CD4-positive, alpha-beta T cell treated with Interleukin-4 for 4 hours (primary cell): ENCODE measurements at regions not wholly inside any gene's neighbourhood (a gene's known extent, or its start where the extent isn't known, plus 50 kb on each side); places are given as distances from the start of the nearest gene placed in this dataset.

Source experiments
- DNase-seq: peaks from one replicate; pipeline ENCODE4 v3.0.0-alpha.2; 2020

GRCh38 chr19:28497137-28497536 is 715.8 kb downstream of the UQCRFS1 start:
- no peak for DNase-seq

GRCh38 chr19:28495046-28495445 is 717.9 kb downstream of the UQCRFS1 start:
- no peak for DNase-seq

GRCh38 chr19:28494461-28494860 is 718.5 kb downstream of the UQCRFS1 start:
- no peak for DNase-seq

- no peak for DNase-seq
These were observed 719.1 kb downstream of the UQCRFS1 start for GRCh38 chr19:28493884-28494283.

- DNase-seq = no peak
These were observed 720.3 kb downstream of the UQCRFS1 start for GRCh38 chr19:28492621-28493020.

- DNase-seq = no peak
These were observed 720.8 kb downstream of the UQCRFS1 start for GRCh38 chr19:28492201-28492600.

GRCh38 chr19:28489776-28490175 is 723.2 kb downstream of the UQCRFS1 start:
- DNase-seq = no peak

GRCh38 chr19:28489126-28489660 is 723.8 kb downstream of the UQCRFS1 start:
- no peak for DNase-seq

DNA sequence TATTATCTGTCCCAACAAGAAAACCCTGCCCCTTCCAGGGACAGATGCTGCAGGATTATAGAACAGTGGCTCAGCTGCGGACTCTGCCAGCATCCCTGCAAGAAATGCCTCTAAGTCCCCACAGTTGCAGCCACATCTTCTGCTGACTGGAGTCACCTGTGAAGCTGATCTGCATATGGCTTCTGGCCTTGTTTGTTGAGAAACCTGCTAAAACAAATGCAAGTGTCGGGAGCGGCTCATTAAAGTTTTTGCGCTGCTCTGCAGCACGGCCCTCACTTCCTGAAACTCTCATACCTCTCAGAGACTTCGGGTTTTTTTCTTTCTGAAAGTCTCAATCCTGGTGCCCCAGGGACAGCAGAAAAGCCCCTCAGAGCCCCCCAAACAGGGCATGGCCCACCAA is 725.0 kb downstream of the UQCRFS1 start:
- no peak for DNase-seq

- DNase-seq = no peak
These were observed 726.0 kb downstream of the UQCRFS1 start for GRCh38 chr19:28486926-28487325.

GRCh38 chr19:28486473-28486872 is 726.5 kb downstream of the UQCRFS1 start:
- no peak for DNase-seq

- DNase-seq = no peak
These were observed 727.7 kb downstream of the UQCRFS1 start for GRCh38 chr19:28485292-28485691.

GRCh38 chr19:28483197-28483596 is 729.8 kb downstream of the UQCRFS1 start:
- DNase-seq = no peak

DNA sequence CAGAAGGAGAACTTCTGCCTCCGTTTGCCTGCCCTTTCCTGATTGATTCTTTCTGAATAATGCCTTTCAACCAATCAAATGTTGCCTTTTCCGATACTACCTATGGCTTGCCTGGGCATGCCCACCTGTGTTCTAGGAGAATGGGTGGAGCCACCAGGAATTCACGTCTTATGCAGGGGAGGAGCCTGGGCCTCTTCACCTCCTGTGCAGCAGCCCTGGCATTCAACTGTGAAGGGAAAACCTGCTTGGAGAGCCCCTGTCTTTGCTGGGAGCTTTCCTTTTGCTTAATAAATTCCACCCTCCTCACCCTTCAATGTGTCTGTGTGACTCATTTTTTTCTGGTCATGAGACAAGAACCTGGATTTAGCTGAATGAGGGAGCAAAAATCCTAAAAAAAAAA is 730.7 kb downstream of the UQCRFS1 start:
- DNase-seq = no peak

DNA sequence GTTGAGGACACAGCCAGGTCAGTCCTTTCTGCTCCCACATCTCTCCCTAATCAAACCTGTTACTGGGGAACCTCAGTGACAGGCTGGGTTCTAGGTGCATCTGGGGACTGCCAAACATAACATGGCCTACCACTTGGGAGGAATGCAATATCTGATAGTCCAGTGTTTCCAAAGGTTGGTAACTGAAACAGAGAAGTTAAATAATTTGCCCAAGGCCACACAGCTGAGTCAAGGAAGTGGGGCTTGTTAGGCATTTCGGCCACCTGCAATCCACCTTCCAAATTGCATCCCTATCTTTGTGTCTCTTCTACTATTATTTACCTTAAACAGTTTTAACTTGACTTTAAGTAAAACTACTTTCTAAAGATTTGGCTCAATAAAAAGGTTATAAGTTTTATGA is 731.3 kb downstream of the UQCRFS1 start:
- DNase-seq = no peak

GRCh38 chr19:28475525-28475924 is 737.4 kb downstream of the UQCRFS1 start:
- DNase-seq = no peak

GRCh38 chr19:28472843-28473242 is 740.1 kb downstream of the UQCRFS1 start:
- no peak for DNase-seq

GRCh38 chr19:28471731-28472510 is 741.0 kb downstream of the UQCRFS1 start:
- no peak for DNase-seq

- no peak for DNase-seq
These were observed 743.4 kb downstream of the UQCRFS1 start for GRCh38 chr19:28469544-28469943.

- peak; percentile 0 for DNase-seq
These were observed 744.1 kb downstream of the UQCRFS1 start for GRCh38 chr19:28468701-28469459.

- DNase-seq = peak; percentile 38
These were observed 746.6 kb downstream of the UQCRFS1 start for GRCh38 chr19:28466107-28467045.

DNA sequence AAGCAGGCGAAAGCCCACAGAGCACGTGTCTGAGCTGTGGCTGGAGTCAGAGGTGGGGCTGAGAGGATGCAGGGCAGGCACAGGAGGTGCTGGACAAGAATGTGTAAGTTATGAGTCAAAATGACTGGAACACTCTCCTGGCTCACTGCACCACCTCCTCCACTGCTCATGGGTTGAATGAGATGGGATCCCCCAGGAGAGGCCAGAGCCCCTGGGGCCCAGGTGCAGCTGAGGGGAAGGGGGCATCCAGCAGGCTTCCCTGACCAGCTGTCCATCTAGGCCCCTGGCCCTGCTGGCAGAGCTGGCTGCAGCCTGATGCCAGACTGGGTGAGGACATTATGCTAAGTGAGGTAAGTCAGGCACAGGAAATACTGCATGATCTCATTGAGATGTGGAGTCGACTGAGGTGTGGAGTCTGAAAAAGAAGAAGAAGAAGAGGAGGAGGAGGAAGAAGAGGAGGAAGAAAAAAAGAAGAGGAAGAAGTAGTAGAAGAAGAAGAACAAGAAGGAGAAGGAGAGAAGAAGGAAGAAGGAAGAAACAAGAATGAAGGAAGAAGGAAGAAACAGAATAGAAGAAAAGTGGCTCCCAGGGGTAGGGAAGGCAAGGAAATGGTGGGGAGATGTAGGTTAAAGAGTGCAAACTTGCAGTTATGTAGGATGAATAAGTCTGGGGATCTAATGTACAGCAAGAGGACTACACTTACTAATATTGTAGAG is 747.4 kb downstream of the UQCRFS1 start:
- no peak for DNase-seq
